ENCODE measurements at regions not wholly inside any gene's neighbourhood (a gene's known extent, or its start where the extent isn't known, plus 50 kb on each side); places are given as distances from the start of the nearest gene placed in this dataset.
A peak's percentile ranks its signal among the peaks of the same experiment; 100 is the strongest.

GRCh38 chr9:13480693-13481092, 201.2 kb upstream of the MPDZ start:
- no peak for TF ChIP-seq CTCF (IDR thresholded peaks at IDR 0.05)
- no peak for TF ChIP-seq POLR2A (IDR thresholded peaks at IDR 0.05)
- DNase-seq: no peak
- no peak overlapping the region for H3K4me3 ChIP-seq
- H3K4me1 ChIP-seq: no peaks in the 10 kb centered on the region
- H3K27ac ChIP-seq: no peak overlapping the region
- H3K9me3 ChIP-seq: no peaks in the 10 kb centered on the region
- intact Hi-C loops (cut with DNase I; ENCODE audit: low total_unique reads): no loop called here
- no peaks in the 10 kb centered on the region for H3K36me3 ChIP-seq
- H3K27me3 ChIP-seq: no peaks in the 10 kb centered on the region

- Histone ChIP-seq H3K27ac (no peak overlapping the region), H3K4me1 (no peaks in the 10 kb centered on the region), H3K9me3 (no peaks in the 10 kb centered on the region), H3K27me3 (no peaks in the 10 kb centered on the region), H3K4me3 (no peak overlapping the region), H3K36me3 (no peaks in the 10 kb centered on the region)
- intact Hi-C loops (cut with DNase I; ENCODE audit: low total_unique reads): no loop called here
- no peak for TF ChIP-seq CTCF (IDR thresholded peaks at IDR 0.05)
- TF ChIP-seq POLR2A (IDR thresholded peaks at IDR 0.05): no peak
- no peak for DNase-seq
Measured at GRCh38 chr9:13479096-13479495, 199.6 kb upstream of the MPDZ start.

- no peaks in the 10 kb centered on the region for H3K9me3 ChIP-seq
- intact Hi-C loops (cut with DNase I; ENCODE audit: low total_unique reads): no loop called here
- no peaks in the 10 kb centered on the region for H3K4me1 ChIP-seq
- H3K4me3 ChIP-seq: no peak overlapping the region
- TF ChIP-seq POLR2A (IDR thresholded peaks at IDR 0.05) (no peak), CTCF (IDR thresholded peaks at IDR 0.05) (no peak)
- no peaks in the 10 kb centered on the region for H3K27me3 ChIP-seq
- no peak for DNase-seq
- no peak overlapping the region for H3K27ac ChIP-seq
- H3K36me3 ChIP-seq: no peaks in the 10 kb centered on the region
Measured at GRCh38 chr9:13478639-13479038, 199.1 kb upstream of the MPDZ start.

GRCh38 chr9:13478160-13478559, 198.7 kb upstream of the MPDZ start:
- H3K4me3 ChIP-seq: no peak overlapping the region
- intact Hi-C loops (cut with DNase I; ENCODE audit: low total_unique reads): no loop called here
- TF ChIP-seq CTCF (IDR thresholded peaks at IDR 0.05) (no peak), POLR2A (IDR thresholded peaks at IDR 0.05) (no peak)
- H3K27ac ChIP-seq: peak overlapping the region in 1 of 2 donors; percentile 23
- no peaks in the 10 kb centered on the region for H3K36me3 ChIP-seq
- H3K9me3 ChIP-seq: no peaks in the 10 kb centered on the region
- H3K27me3 ChIP-seq: no peaks in the 10 kb centered on the region
- DNase-seq: no peak
- no peaks in the 10 kb centered on the region for H3K4me1 ChIP-seq

- H3K27ac ChIP-seq: no peak overlapping the region
- TF ChIP-seq CTCF (IDR thresholded peaks at IDR 0.05): no peak
- no peak for TF ChIP-seq POLR2A (IDR thresholded peaks at IDR 0.05)
- intact Hi-C loops (cut with DNase I; ENCODE audit: low total_unique reads): no loop called here
- H3K27me3 ChIP-seq: no peaks in the 10 kb centered on the region
- DNase-seq: no peak
- H3K4me3 ChIP-seq: no peak overlapping the region
- H3K9me3 ChIP-seq: no peaks in the 10 kb centered on the region
- H3K4me1 ChIP-seq: no peaks in the 10 kb centered on the region
- H3K36me3 ChIP-seq: no peaks in the 10 kb centered on the region
Measured at GRCh38 chr9:13470836-13471235, 191.3 kb upstream of the MPDZ start.

Measured in uterus (tissue), 3 donors.